Liver (tissue), 8 donors: ENCODE measurements at regions not wholly inside any gene's neighbourhood (a gene's known extent, or its start where the extent isn't known, plus 50 kb on each side); places are given as distances from the start of the nearest gene placed in this dataset.

Experiments used
- DNase-seq: peaks from one replicate; pipeline ENCODE4 v3.0.0-alpha.2; 2017; ENCODE audit warnings: low spot score
- H3K27ac ChIP-seq, 2 donors: one replicate each; pipeline ENCODE4 v1.7.0; 2013; ENCODE audit warnings: inconsistent platforms in 2 of 2, low read length in 2 of 2, control low read depth in 1 of 2, low read depth in 1 of 2, mild to moderate bottlenecking in 1 of 2
- H3K27me3 ChIP-seq, 4 donors: one replicate each; pipeline versions ENCODE4 v1.6.1 to v1.7.0; 2013; ENCODE audit warnings: low read length in 3 of 4, inconsistent platforms in 1 of 4, mild to moderate bottlenecking in 1 of 4, moderate library complexity in 1 of 4; ENCODE audit not compliant: control insufficient read depth in 4 of 4, insufficient read depth in 4 of 4
- H3K36me3 ChIP-seq, 4 donors: one replicate each; pipeline versions ENCODE4 v1.6.1 to v1.7.0; 2013; ENCODE audit warnings: low read length in 3 of 4, mild to moderate bottlenecking in 3 of 4, low read depth in 1 of 4, moderate library complexity in 1 of 4; ENCODE audit not compliant: control insufficient read depth in 4 of 4, insufficient read depth in 3 of 4
- H3K4me1 ChIP-seq, 4 donors: one replicate each; pipeline versions ENCODE4 v1.6.1 to v1.7.0; 2013; ENCODE audit warnings: low read length in 3 of 4, mild to moderate bottlenecking in 3 of 4, moderate library complexity in 1 of 4; ENCODE audit not compliant: control insufficient read depth in 4 of 4, insufficient read depth in 4 of 4
- H3K4me3 ChIP-seq, 3 donors: one replicate each; pipeline versions ENCODE4 v1.6.1 to v1.7.0; 2013; ENCODE audit warnings: low read length in 3 of 3, control low read depth in 1 of 3, low read depth in 1 of 3, mild to moderate bottlenecking in 1 of 3
- H3K9ac ChIP-seq, 2 donors: one replicate each; pipeline ENCODE4 v1.7.0; 2013; ENCODE audit warnings: low read length in 2 of 2, mild to moderate bottlenecking in 2 of 2, moderate library complexity in 2 of 2, control low read depth in 1 of 2, low read depth in 1 of 2
- H3K9me3 ChIP-seq, 4 donors: one replicate each; pipeline versions ENCODE4 v1.6.1 to v1.7.0; 2013; ENCODE audit warnings: low read length in 3 of 4; ENCODE audit not compliant: control insufficient read depth in 4 of 4
- EGR1 ChIP-seq, 2 donors: IDR thresholded peaks; 2 replicates each; pipeline ENCODE4 v1.6.1; 2016 to 2018; ENCODE audit warnings: antibody characterized with exemption in 2 of 2, low read depth in 2 of 2
- FOXA1 ChIP-seq: IDR thresholded peaks from 2 replicates; pipeline ENCODE4 v1.6.1; 2016; ENCODE audit warnings: antibody characterized with exemption
- FOXA2 ChIP-seq: IDR thresholded peaks from 2 replicates; pipeline ENCODE4 v1.6.1; 2016; ENCODE audit warnings: antibody characterized with exemption
- GABPA ChIP-seq, 2 donors: IDR thresholded peaks in 1 of 2; conservative IDR thresholded peaks in 1 of 2; 2 replicates each; pipeline ENCODE4 v1.6.1; 2016; ENCODE audit warnings: antibody characterized with exemption in 2 of 2, mild to moderate bottlenecking in 1 of 2, moderate library complexity in 1 of 2
- HNF4A ChIP-seq, 2 donors: conservative IDR thresholded peaks; 2 replicates each; pipeline ENCODE4 v1.6.1; 2016; ENCODE audit warnings: antibody characterized with exemption in 2 of 2, mild to moderate bottlenecking in 2 of 2
- HNF4G ChIP-seq: IDR thresholded peaks from 2 replicates; pipeline ENCODE4 v1.6.1; 2016; ENCODE audit warnings: antibody characterized with exemption
- JUND ChIP-seq, 2 donors: IDR thresholded peaks; 2 replicates each; pipeline ENCODE4 v1.6.1; 2016; ENCODE audit warnings: antibody characterized with exemption in 2 of 2
- RAD21 ChIP-seq, 2 donors: IDR thresholded peaks; 2 replicates each; pipeline ENCODE4 v1.6.1; 2016; ENCODE audit warnings: antibody characterized with exemption in 2 of 2, mild to moderate bottlenecking in 2 of 2
- RXRA ChIP-seq, 2 donors: IDR thresholded peaks; 2 replicates each; pipeline ENCODE4 v1.6.1; 2017 to 2018; ENCODE audit warnings: antibody characterized with exemption in 2 of 2, mild to moderate bottlenecking in 1 of 2
- TAF1 ChIP-seq: conservative IDR thresholded peaks from 2 replicates; pipeline ENCODE4 v1.6.1; 2016; ENCODE audit warnings: antibody characterized with exemption, mild to moderate bottlenecking
- YY1 ChIP-seq: IDR thresholded peaks from 2 replicates; pipeline ENCODE4 v1.6.1; 2016; ENCODE audit warnings: antibody characterized with exemption, mild to moderate bottlenecking
- WGBS: extraction: QIAGEN DNeasy Blood & Tissue Kit; methylation state at CpG from one replicate; pipeline ENCODE4 v1.1.7; 2013; 5-methylcytosine and 5-hydroxymethylcytosine counted together
- TF ChIP-seq, protein P1 (sequence below): IDR thresholded peaks from 2 replicates; pipeline ENCODE4 v1.6.1; 2016; ENCODE audit warnings: antibody characterized with exemption
- TF ChIP-seq, protein P2 (sequence below): fragments of 150-350 bp; IDR thresholded peaks from 2 replicates; pipeline ENCODE4 v1.5.1; 2017; ENCODE audit warnings: improper control_type of control experiment, low read depth, low read length; ENCODE audit not compliant: missing input control
- TF ChIP-seq, protein P3 (sequence below): IDR thresholded peaks from 2 replicates; pipeline ENCODE4 v1.6.1; 2016; ENCODE audit warnings: antibody characterized with exemption
- TF ChIP-seq, protein P4 (sequence below): IDR thresholded peaks from 2 replicates; pipeline ENCODE4 v1.6.1; 2016; ENCODE audit warnings: antibody characterized with exemption
- TF ChIP-seq, protein P5 (sequence below): IDR thresholded peaks from 2 replicates; pipeline ENCODE4 v1.6.1; 2016; ENCODE audit warnings: antibody characterized with exemption, mild to moderate bottlenecking
- donor health status: healthy.
- donor health status: healthy.
- donor health status: healthy.
- donor health status: healthy.
- donor health status: healthy.

DNA sequence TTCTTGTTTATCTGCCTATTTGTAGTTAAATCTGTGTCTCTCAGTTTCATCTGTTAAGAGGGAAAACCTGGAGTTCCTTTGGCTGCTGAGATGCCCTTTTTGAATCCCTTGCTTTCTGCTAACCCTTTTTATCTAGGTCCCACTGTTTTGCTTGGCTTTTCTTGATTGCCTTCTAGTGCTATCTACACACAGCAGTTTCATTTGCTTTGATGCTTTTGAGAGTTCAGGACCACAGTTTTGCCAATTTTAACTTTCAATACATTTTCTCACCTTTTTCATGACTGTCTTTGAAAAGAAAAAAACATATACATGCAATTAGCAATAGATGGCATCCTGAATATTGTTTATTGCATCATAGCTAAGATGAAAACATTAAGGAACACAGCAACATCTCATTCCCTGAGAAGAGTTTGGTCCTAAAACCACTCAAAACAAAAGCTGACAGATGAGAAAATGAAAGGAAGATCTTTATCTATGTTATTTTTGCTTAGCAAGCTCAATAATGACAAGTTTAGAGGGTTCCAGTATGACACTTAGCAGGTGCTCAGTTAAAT, 241.4 kb upstream of the MEX3C start:
- H3K27ac ChIP-seq, result no peak overlapping the region
- H3K9ac ChIP-seq, result no peak overlapping the region
- H3K27me3 ChIP-seq, result peaks cover 0 to 8% (median 0%) of the 10 kb centered on the region in 4 donors
- no peak for DNase-seq
- no peaks in the 10 kb centered on the region for H3K4me1 ChIP-seq
- TF ChIP-seq RXRA (IDR thresholded peaks at IDR 0.05), result no peak
- TF ChIP-seq EGR1 (IDR thresholded peaks at IDR 0.05; ENCODE audit: low read depth in 2 of 2), result no peak
- TF ChIP-seq, protein P1, sequence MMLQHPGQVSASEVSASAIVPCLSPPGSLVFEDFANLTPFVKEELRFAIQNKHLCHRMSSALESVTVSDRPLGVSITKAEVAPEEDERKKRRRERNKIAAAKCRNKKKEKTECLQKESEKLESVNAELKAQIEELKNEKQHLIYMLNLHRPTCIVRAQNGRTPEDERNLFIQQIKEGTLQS, result no peak
- TF ChIP-seq YY1, result no peak
- no peaks in the 10 kb centered on the region for H3K9me3 ChIP-seq
- H3K36me3 ChIP-seq, result no peaks in the 10 kb centered on the region
- no peak overlapping the region for H3K4me3 ChIP-seq

DNA sequence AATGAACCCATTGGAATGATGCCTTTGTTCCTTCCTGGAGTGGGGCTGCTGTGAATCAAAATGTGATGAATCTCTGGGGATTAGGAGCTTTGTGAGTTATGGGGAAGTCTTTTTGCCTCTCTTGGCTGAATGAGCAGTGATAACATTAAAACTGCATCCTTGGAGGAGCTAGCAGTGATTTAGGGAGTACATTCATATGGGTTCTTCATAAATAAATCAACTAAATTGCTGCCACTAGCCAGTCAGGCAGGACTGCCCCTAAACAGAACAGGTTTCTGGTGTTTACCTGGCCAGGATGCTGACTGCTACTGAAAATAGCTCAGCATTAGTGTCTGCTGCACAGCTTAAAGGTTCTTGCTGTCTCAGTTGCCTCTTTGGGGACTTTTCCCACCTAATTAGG, 244.5 kb upstream of the MEX3C start:
- Histone ChIP-seq H3K27me3 (peaks cover 0 to 5% (median 0%) of the 10 kb centered on the region in 4 donors), H3K4me3 (no peak overlapping the region), H3K36me3 (no peaks in the 10 kb centered on the region), H3K9me3 (no peaks in the 10 kb centered on the region), H3K27ac (no peak overlapping the region), H3K9ac (no peak overlapping the region), H3K4me1 (no peaks in the 10 kb centered on the region)
- no peak for DNase-seq
- TF ChIP-seq, protein P2, sequence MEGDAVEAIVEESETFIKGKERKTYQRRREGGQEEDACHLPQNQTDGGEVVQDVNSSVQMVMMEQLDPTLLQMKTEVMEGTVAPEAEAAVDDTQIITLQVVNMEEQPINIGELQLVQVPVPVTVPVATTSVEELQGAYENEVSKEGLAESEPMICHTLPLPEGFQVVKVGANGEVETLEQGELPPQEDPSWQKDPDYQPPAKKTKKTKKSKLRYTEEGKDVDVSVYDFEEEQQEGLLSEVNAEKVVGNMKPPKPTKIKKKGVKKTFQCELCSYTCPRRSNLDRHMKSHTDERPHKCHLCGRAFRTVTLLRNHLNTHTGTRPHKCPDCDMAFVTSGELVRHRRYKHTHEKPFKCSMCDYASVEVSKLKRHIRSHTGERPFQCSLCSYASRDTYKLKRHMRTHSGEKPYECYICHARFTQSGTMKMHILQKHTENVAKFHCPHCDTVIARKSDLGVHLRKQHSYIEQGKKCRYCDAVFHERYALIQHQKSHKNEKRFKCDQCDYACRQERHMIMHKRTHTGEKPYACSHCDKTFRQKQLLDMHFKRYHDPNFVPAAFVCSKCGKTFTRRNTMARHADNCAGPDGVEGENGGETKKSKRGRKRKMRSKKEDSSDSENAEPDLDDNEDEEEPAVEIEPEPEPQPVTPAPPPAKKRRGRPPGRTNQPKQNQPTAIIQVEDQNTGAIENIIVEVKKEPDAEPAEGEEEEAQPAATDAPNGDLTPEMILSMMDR, result no peak
- TF ChIP-seq JUND (IDR thresholded peaks at IDR 0.05) (no peak), RAD21 (IDR thresholded peaks at IDR 0.05) (no peak), FOXA1 (no peak)

DNA sequence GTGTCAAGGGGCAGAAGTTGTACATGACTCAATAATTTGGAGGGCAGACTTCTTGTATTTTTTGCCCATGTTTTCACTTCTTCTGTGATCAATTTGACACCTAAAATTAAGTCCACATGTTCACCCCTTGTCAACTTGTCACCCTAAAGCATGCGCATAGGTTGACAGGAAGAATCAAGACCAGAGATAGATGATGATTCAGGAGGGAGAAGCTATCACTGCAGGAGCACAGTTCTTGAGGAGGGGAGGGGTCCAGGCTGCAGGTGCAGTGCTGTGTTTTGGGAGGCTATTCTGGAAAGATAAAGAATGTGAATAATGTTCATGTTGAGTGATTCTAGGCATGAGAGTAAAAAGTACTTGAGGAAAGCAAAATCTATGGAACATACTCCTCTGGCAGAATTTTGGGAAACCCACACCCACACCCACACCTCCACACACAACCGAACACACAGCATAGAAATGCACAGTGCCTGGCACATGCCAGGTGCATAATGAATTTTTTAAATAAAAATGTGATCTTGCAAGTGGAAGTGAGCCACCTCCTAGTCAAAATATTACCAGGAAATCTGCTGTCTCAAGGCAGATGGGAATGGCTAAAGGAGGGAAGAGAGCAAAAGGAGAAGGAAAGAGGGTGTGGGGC, 249.2 kb upstream of the MEX3C start:
- Histone ChIP-seq H3K27ac (no peak overlapping the region), H3K9me3 (no peaks in the 10 kb centered on the region), H3K36me3 (no peaks in the 10 kb centered on the region), H3K4me1 (no peaks in the 10 kb centered on the region), H3K27me3 (peaks cover 0 to 3% (median 0%) of the 10 kb centered on the region in 4 donors), H3K9ac (no peak overlapping the region), H3K4me3 (no peak overlapping the region)
- DNase-seq, result no peak
- TF ChIP-seq, protein P3, sequence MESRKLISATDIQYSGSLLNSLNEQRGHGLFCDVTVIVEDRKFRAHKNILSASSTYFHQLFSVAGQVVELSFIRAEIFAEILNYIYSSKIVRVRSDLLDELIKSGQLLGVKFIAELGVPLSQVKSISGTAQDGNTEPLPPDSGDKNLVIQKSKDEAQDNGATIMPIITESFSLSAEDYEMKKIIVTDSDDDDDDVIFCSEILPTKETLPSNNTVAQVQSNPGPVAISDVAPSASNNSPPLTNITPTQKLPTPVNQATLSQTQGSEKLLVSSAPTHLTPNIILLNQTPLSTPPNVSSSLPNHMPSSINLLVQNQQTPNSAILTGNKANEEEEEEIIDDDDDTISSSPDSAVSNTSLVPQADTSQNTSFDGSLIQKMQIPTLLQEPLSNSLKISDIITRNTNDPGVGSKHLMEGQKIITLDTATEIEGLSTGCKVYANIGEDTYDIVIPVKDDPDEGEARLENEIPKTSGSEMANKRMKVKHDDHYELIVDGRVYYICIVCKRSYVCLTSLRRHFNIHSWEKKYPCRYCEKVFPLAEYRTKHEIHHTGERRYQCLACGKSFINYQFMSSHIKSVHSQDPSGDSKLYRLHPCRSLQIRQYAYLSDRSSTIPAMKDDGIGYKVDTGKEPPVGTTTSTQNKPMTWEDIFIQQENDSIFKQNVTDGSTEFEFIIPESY, result no peak
- TF ChIP-seq, protein P2, result no peak
- TF ChIP-seq HNF4G, result no peak
- TF ChIP-seq HNF4A (conservative IDR thresholded peaks at IDR 0.05), result no peak
- TF ChIP-seq, protein P4, sequence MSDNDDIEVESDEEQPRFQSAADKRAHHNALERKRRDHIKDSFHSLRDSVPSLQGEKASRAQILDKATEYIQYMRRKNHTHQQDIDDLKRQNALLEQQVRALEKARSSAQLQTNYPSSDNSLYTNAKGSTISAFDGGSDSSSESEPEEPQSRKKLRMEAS, result no peak
- TF ChIP-seq FOXA2, result no peak
- TF ChIP-seq, protein P1, result no peak
- TF ChIP-seq JUND (IDR thresholded peaks at IDR 0.05), result no peak
- TF ChIP-seq FOXA1, result no peak
- no peak for TF ChIP-seq GABPA (IDR thresholded peaks at IDR 0.05 in 1 of 2, conservative IDR thresholded peaks at IDR 0.05 in 1 of 2)
- TF ChIP-seq TAF1, result no peak
- no peak for TF ChIP-seq RAD21 (IDR thresholded peaks at IDR 0.05)
- TF ChIP-seq YY1, result no peak
- TF ChIP-seq EGR1 (IDR thresholded peaks at IDR 0.05; ENCODE audit: low read depth in 2 of 2), result no peak
- no peak for TF ChIP-seq RXRA (IDR thresholded peaks at IDR 0.05)
- TF ChIP-seq, protein P5, sequence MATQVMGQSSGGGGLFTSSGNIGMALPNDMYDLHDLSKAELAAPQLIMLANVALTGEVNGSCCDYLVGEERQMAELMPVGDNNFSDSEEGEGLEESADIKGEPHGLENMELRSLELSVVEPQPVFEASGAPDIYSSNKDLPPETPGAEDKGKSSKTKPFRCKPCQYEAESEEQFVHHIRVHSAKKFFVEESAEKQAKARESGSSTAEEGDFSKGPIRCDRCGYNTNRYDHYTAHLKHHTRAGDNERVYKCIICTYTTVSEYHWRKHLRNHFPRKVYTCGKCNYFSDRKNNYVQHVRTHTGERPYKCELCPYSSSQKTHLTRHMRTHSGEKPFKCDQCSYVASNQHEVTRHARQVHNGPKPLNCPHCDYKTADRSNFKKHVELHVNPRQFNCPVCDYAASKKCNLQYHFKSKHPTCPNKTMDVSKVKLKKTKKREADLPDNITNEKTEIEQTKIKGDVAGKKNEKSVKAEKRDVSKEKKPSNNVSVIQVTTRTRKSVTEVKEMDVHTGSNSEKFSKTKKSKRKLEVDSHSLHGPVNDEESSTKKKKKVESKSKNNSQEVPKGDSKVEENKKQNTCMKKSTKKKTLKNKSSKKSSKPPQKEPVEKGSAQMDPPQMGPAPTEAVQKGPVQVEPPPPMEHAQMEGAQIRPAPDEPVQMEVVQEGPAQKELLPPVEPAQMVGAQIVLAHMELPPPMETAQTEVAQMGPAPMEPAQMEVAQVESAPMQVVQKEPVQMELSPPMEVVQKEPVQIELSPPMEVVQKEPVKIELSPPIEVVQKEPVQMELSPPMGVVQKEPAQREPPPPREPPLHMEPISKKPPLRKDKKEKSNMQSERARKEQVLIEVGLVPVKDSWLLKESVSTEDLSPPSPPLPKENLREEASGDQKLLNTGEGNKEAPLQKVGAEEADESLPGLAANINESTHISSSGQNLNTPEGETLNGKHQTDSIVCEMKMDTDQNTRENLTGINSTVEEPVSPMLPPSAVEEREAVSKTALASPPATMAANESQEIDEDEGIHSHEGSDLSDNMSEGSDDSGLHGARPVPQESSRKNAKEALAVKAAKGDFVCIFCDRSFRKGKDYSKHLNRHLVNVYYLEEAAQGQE, result no peak
- 78% methylated on average over 2 of the region's 2 CpGs for WGBS
